Panc1 (cell line): ENCODE measurements at regions not wholly inside any gene's neighbourhood (a gene's known extent, or its start where the extent isn't known, plus 50 kb on each side); places are given as distances from the start of the nearest gene placed in this dataset.

Experiments used
- ATAC-seq: fragments of 200-7000 bp; cut with Tn5 transposase; 2 replicates; pipeline ENCODE4 v1.9.1; 2020; ENCODE audit warnings: mild to moderate bottlenecking, moderate library complexity
- BruUV-seq: library from RNA; stranded (reverse); fragments of 400-500 nt; replicated peaks from 2 replicates; lab custom pipeline; 2021; lab: Mats Ljungman, UMichigan
- CTCF ChIA-PET: fragments of 300-600 bp; sonication (Branson Sonifier 250); formaldehyde crosslinking; loops from one replicate; lab custom pipeline; 2022; ENCODE audit warnings: antibody characterized with exemption; lab: Charles Lee
- POLR2A ChIA-PET: fragments of 300-600 bp; sonication (Branson Sonifier 250); formaldehyde crosslinking; loops from one replicate; lab custom pipeline; 2022; ENCODE audit warnings: antibody characterized with exemption; lab: Charles Lee
- DNase-seq: peaks from one replicate; pipeline ENCODE4 v3.0.0-alpha.2; 2010; ENCODE audit warnings: low read depth, low spot score
- H3K27ac ChIP-seq: 2 replicates; pipeline ENCODE4 v1.5.1; 2011; ENCODE audit warnings: mild to moderate bottlenecking, low read length, inconsistent platforms
- H3K27me3 ChIP-seq: fragments of 200-500 bp; sonication (Bioruptor generic); 2 replicates; pipeline ENCODE4 v1.6.0; 2014; ENCODE audit warnings: low read length, inconsistent platforms; ENCODE audit not compliant: control insufficient read depth, insufficient read depth
- H3K36me3 ChIP-seq: fragments of 200-500 bp; sonication (Bioruptor generic); 2 replicates; pipeline ENCODE4 v1.5.1; 2014; ENCODE audit warnings: inconsistent platforms, mild to moderate bottlenecking, low read length, moderate library complexity; ENCODE audit not compliant: control insufficient read depth, insufficient read depth
- H3K4me1 ChIP-seq: 2 replicates; pipeline ENCODE4 v1.5.1; 2011; ENCODE audit warnings: inconsistent platforms, mild to moderate bottlenecking, low read length, moderate library complexity; ENCODE audit not compliant: control insufficient read depth, insufficient read depth
- H3K4me3 ChIP-seq, 2 experiments: 2 replicates each; pipeline ENCODE4 v1.5.1; 2011 to 2012; ENCODE audit warnings: low read depth in 2 of 2, low read length in 2 of 2, mild to moderate bottlenecking in 2 of 2, inconsistent platforms in 1 of 2, moderate library complexity in 1 of 2
- H3K9me3 ChIP-seq: fragments of 200-500 bp; sonication (Bioruptor generic); 2 replicates; pipeline ENCODE4 v1.5.1; 2014; ENCODE audit warnings: low read depth, mild to moderate bottlenecking, inconsistent platforms, low read length, moderate library complexity; ENCODE audit not compliant: control insufficient read depth, insufficient read depth
- POLR2AphosphoS5 ChIP-seq: IDR thresholded peaks from 2 replicates; pipeline ENCODE4 v1.6.1; 2012; ENCODE audit warnings: mild to moderate bottlenecking, low read depth, low read length, moderate library complexity
- SIN3A ChIP-seq: IDR thresholded peaks from 2 replicates; pipeline ENCODE4 v1.6.1; 2012; ENCODE audit warnings: low read depth, mild to moderate bottlenecking, low read length, moderate library complexity, borderline replicate concordance; ENCODE audit not compliant: insufficient read depth
- TCF7L2 ChIP-seq: IDR thresholded peaks from 2 replicates; pipeline ENCODE4 v1.6.1; 2011; ENCODE audit warnings: mild to moderate bottlenecking, low read depth, low read length, inconsistent platforms
- in situ Hi-C: cut with HindIII; loops from 2 replicates; pipeline ENCODE4 v1.10.0; 2016; ENCODE audit warnings: low sequenced_read_pairs, low pct_unique_long_range_greater_than_20kb
- intact Hi-C: fragments of 100-400 bp; cut with micrococcal nuclease; formaldehyde crosslinking; loops from one replicate; pipeline ENCODE4 v1.10.0; 2022; ENCODE audit not compliant: unreplicated experiment
- TF ChIP-seq, protein P1 (sequence below): fragments of 450-650 bp; IDR thresholded peaks from 2 replicates; pipeline ENCODE4 v1.5.1; 2017; ENCODE audit warnings: mild to moderate bottlenecking
- TF ChIP-seq, protein P2 (sequence below), 2 experiments: IDR thresholded peaks; 2 replicates each; pipeline ENCODE4 v1.6.1; 2011 to 2012; ENCODE audit warnings: low read depth in 2 of 2, control low read depth in 1 of 2, low read length in 1 of 2, mild to moderate bottlenecking in 1 of 2, moderate library complexity in 1 of 2; ENCODE audit not compliant: insufficient read depth in 1 of 2

DNA sequence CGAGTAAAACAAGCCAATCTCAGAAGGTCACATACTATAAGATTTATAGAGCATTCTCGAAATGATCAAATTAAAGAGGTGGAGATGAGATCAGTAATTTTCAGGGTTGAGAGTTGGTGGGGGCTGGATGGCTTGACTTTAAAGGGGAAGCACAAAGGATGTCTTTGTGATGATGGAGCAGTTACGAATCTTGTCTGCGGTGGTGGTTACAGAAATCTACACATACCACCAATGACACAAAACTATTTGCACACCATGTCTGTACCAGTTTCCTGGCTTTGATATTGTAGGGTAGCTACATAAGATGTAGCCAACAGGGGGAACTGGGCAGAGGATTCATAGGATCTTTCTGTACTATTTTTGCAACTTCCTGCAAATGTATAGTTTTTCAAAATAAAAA is 190.6 kb upstream of the SMIM21 start:
- ATAC-seq = no peak
- TF ChIP-seq, protein P1, sequence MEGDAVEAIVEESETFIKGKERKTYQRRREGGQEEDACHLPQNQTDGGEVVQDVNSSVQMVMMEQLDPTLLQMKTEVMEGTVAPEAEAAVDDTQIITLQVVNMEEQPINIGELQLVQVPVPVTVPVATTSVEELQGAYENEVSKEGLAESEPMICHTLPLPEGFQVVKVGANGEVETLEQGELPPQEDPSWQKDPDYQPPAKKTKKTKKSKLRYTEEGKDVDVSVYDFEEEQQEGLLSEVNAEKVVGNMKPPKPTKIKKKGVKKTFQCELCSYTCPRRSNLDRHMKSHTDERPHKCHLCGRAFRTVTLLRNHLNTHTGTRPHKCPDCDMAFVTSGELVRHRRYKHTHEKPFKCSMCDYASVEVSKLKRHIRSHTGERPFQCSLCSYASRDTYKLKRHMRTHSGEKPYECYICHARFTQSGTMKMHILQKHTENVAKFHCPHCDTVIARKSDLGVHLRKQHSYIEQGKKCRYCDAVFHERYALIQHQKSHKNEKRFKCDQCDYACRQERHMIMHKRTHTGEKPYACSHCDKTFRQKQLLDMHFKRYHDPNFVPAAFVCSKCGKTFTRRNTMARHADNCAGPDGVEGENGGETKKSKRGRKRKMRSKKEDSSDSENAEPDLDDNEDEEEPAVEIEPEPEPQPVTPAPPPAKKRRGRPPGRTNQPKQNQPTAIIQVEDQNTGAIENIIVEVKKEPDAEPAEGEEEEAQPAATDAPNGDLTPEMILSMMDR = no peak
- TF ChIP-seq, protein P2, sequence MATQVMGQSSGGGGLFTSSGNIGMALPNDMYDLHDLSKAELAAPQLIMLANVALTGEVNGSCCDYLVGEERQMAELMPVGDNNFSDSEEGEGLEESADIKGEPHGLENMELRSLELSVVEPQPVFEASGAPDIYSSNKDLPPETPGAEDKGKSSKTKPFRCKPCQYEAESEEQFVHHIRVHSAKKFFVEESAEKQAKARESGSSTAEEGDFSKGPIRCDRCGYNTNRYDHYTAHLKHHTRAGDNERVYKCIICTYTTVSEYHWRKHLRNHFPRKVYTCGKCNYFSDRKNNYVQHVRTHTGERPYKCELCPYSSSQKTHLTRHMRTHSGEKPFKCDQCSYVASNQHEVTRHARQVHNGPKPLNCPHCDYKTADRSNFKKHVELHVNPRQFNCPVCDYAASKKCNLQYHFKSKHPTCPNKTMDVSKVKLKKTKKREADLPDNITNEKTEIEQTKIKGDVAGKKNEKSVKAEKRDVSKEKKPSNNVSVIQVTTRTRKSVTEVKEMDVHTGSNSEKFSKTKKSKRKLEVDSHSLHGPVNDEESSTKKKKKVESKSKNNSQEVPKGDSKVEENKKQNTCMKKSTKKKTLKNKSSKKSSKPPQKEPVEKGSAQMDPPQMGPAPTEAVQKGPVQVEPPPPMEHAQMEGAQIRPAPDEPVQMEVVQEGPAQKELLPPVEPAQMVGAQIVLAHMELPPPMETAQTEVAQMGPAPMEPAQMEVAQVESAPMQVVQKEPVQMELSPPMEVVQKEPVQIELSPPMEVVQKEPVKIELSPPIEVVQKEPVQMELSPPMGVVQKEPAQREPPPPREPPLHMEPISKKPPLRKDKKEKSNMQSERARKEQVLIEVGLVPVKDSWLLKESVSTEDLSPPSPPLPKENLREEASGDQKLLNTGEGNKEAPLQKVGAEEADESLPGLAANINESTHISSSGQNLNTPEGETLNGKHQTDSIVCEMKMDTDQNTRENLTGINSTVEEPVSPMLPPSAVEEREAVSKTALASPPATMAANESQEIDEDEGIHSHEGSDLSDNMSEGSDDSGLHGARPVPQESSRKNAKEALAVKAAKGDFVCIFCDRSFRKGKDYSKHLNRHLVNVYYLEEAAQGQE (IDR thresholded peaks at IDR 0.05; ENCODE audit: insufficient read depth in 1 of 2, low read depth in 2 of 2, low read length in 1 of 2) = no peak
- no peak for TF ChIP-seq SIN3A
- TF ChIP-seq POLR2AphosphoS5 = no peak
- TF ChIP-seq TCF7L2 = no peak
- Histone ChIP-seq H3K27ac (no peak overlapping the region), H3K4me3 (no peak overlapping the region), H3K36me3 (no peaks in the 10 kb centered on the region), H3K27me3 (0 out of 2 replicates have a peak, but pooled peaks cover under 1% of the 10 kb centered on the region), H3K9me3 (no peaks in the 10 kb centered on the region), H3K4me1 (no peaks in the 10 kb centered on the region)
- in situ Hi-C loops (no loop called here), intact Hi-C loops (no loop called here)
- ChIA-PET POLR2A (no interaction called here), CTCF (no interaction called here)
- no peak for DNase-seq
- no TSS peak for BruUV-seq

DNA sequence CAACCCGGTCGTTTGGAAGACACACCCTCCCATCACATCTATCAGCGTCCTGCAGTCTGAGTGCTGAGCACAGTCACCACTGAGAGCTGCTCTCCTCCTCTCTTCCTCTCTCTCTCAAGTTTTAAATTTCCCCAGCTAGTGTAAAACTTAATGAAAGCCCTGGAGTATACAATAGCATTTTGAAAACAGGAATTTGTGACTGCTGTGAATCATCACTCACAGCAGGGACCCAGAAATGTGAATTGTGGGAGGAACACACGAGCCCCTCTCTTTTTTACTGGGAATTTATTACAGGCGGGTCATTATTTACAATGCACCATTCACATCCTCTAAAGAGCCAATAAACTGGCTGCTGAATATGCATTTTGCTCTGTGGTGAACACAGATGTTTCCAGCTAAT is 185.0 kb upstream of the SMIM21 start:
- H3K9me3 ChIP-seq = no peaks in the 10 kb centered on the region
- H3K27me3 ChIP-seq = 0 out of 2 replicates have a peak, but pooled peaks cover 2% of the 10 kb centered on the region
- TF ChIP-seq, protein P1 = no peak
- no peaks in the 10 kb centered on the region for H3K4me1 ChIP-seq
- no TSS peak for BruUV-seq
- H3K4me3 ChIP-seq = no peak overlapping the region
- no peaks in the 10 kb centered on the region for H3K36me3 ChIP-seq
- POLR2A ChIA-PET = no interaction called here
- no peak for ATAC-seq
- intact Hi-C loops (no loop called here), in situ Hi-C loops (no loop called here)
- no peak for DNase-seq
- CTCF ChIA-PET = no interaction called here
- H3K27ac ChIP-seq = no peak overlapping the region

DNA sequence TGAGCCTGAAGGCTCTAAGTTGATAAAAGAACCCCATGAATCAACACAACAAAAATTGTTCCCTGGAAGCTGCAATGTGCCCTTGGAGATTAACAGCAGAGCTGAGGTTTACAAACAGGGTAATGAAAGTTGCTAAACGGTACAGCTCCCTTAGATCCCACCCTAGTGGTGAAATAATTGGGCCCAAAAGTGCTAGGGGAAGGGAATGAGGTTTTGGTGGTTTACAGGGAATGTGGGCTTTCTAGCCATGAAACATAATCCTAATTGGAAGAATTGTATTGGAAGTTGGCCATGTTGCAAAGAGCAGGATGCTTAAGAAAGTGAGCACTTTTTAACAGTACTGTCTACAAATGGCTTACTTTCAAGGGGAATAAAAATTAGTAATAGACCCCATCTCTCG is 180.2 kb upstream of the SMIM21 start:
- Histone ChIP-seq H3K36me3 (no peaks in the 10 kb centered on the region), H3K27me3 (no peaks in the 10 kb centered on the region), H3K4me3 (no peak overlapping the region), H3K9me3 (no peaks in the 10 kb centered on the region), H3K4me1 (no peaks in the 10 kb centered on the region), H3K27ac (no peak overlapping the region)
- DNase-seq (no peak), ATAC-seq (no peak)
- intact Hi-C loops (no loop called here), in situ Hi-C loops (no loop called here)
- ChIA-PET CTCF (no interaction called here), POLR2A (no interaction called here)
- TF ChIP-seq SIN3A (no peak), TCF7L2 (no peak), POLR2AphosphoS5 (no peak)
- TF ChIP-seq, protein P2 (IDR thresholded peaks at IDR 0.05; ENCODE audit: insufficient read depth in 1 of 2, low read depth in 2 of 2, low read length in 1 of 2) = no peak
- TF ChIP-seq, protein P1 = no peak
- BruUV-seq = no TSS peak
